ENCODE measurements at regions not wholly inside any gene's neighbourhood (a gene's known extent, or its start where the extent isn't known, plus 50 kb on each side); places are given as distances from the start of the nearest gene placed in this dataset.
"Not testable (repeated sequence)": the region's sequence is repeated elsewhere in the genome, so short reads cannot be mapped to it uniquely, and the experiment has no call there.

DNA sequence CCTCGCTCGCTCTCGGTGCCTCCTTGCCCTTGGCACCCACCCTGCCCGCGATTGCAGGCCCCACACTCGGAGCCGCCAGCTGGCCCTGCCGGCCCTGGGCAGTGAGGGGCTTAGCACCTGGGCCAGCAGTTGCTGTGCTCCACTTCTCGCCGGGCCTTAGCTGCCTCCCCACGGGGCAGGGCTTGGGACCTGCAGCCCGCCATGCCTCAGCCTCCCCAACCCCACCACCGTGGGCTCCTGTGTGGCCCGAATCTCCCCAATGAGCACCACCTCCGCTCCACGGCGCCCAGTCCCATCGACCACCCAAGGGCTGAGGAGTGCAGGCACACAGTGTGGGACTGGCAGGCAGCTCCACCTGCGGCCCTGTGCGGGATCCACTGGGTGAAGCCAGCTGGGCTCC lies 479.1 kb downstream of the MMUT start:
- TF ChIP-seq, protein P1, sequence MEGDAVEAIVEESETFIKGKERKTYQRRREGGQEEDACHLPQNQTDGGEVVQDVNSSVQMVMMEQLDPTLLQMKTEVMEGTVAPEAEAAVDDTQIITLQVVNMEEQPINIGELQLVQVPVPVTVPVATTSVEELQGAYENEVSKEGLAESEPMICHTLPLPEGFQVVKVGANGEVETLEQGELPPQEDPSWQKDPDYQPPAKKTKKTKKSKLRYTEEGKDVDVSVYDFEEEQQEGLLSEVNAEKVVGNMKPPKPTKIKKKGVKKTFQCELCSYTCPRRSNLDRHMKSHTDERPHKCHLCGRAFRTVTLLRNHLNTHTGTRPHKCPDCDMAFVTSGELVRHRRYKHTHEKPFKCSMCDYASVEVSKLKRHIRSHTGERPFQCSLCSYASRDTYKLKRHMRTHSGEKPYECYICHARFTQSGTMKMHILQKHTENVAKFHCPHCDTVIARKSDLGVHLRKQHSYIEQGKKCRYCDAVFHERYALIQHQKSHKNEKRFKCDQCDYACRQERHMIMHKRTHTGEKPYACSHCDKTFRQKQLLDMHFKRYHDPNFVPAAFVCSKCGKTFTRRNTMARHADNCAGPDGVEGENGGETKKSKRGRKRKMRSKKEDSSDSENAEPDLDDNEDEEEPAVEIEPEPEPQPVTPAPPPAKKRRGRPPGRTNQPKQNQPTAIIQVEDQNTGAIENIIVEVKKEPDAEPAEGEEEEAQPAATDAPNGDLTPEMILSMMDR (IDR thresholded peaks at IDR 0.05; ENCODE audit: low read depth, low read length, missing input control) = not testable (repeated sequence)
- TF ChIP-seq JUND (IDR thresholded peaks at IDR 0.05); RXRA (IDR thresholded peaks at IDR 0.05); GABPA (IDR thresholded peaks at IDR 0.05 in 1 of 2, conservative IDR thresholded peaks at IDR 0.05 in 1 of 2): not testable (repeated sequence)
- TF ChIP-seq, protein P2, sequence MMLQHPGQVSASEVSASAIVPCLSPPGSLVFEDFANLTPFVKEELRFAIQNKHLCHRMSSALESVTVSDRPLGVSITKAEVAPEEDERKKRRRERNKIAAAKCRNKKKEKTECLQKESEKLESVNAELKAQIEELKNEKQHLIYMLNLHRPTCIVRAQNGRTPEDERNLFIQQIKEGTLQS (IDR thresholded peaks at IDR 0.05) = not testable (repeated sequence)

All from liver (tissue), 3 donors.